Endodermal cell (in vitro differentiated cells): ENCODE measurements at regions not wholly inside any gene's neighbourhood (a gene's known extent, or its start where the extent isn't known, plus 50 kb on each side); places are given as distances from the start of the nearest gene placed in this dataset.
"Not testable (repeated sequence)": the region's sequence is repeated elsewhere in the genome, so short reads cannot be mapped to it uniquely, and the experiment has no call there.

ENCODE experiments used
- DNase-seq: peaks from one replicate; pipeline ENCODE4 v3.0.0-alpha.2; 2017
- H3K27ac ChIP-seq: 2 replicates; pipeline ENCODE4 v1.5.1; 2013; ENCODE audit warnings: mild to moderate bottlenecking, low read depth, low read length, moderate library complexity
- H3K27me3 ChIP-seq: 2 replicates; pipeline ENCODE4 v1.6.1; 2013; ENCODE audit warnings: mild to moderate bottlenecking, low read length, moderate library complexity; ENCODE audit not compliant: insufficient read depth, control insufficient read depth, poor library complexity, severe bottlenecking
- H3K36me3 ChIP-seq: 2 replicates; pipeline ENCODE4 v1.7.0; 2013; ENCODE audit warnings: mild to moderate bottlenecking, low read length, moderate library complexity; ENCODE audit not compliant: control insufficient read depth, insufficient read depth
- H3K4me1 ChIP-seq: one replicate; pipeline ENCODE4 v1.7.0; 2013; ENCODE audit warnings: low read length; ENCODE audit not compliant: control insufficient read depth, insufficient read depth
- H3K4me3 ChIP-seq: 2 replicates; pipeline ENCODE4 v1.5.1; 2013; ENCODE audit warnings: mild to moderate bottlenecking, low read length, moderate library complexity
- H3K9ac ChIP-seq: 2 replicates; pipeline ENCODE4 v1.6.1; 2013; ENCODE audit warnings: mild to moderate bottlenecking, low read length, moderate library complexity; ENCODE audit not compliant: poor library complexity, severe bottlenecking; ENCODE audit errors: extremely low read depth
- H3K9me3 ChIP-seq: 2 replicates; pipeline ENCODE4 v1.6.1; 2013; ENCODE audit warnings: mild to moderate bottlenecking, low read length, moderate library complexity; ENCODE audit not compliant: control insufficient read depth
- H3K27ac Mint-ChIP-seq: 2 replicates; pipeline ENCODE4 v1.8.0; 2020; ENCODE audit warnings: mixed read lengths
- H3K27me3 Mint-ChIP-seq: 2 replicates; pipeline ENCODE4 v1.8.0; 2021; ENCODE audit warnings: mild to moderate bottlenecking, mixed read lengths; ENCODE audit not compliant: insufficient read depth
- H3K36me3 Mint-ChIP-seq: 2 replicates; pipeline ENCODE4 v1.8.0; 2020; ENCODE audit warnings: low read depth, mixed read lengths
- H3K4me1 Mint-ChIP-seq: 2 replicates; pipeline ENCODE4 v1.8.0; 2020; ENCODE audit warnings: mixed read lengths
- H3K4me3 Mint-ChIP-seq: 2 replicates; pipeline ENCODE4 v1.8.0; 2020; ENCODE audit warnings: mild to moderate bottlenecking, moderate library complexity, mixed read lengths
- H3K9me3 Mint-ChIP-seq: 2 replicates; pipeline ENCODE4 v1.8.0; 2020; ENCODE audit warnings: mild to moderate bottlenecking, mixed read lengths
- CTCF ChIP-seq: fragments of 200-600 bp; sonication (generic); conservative IDR thresholded peaks from 2 replicates; pipeline ENCODE4 v1.5.0; 2021; ENCODE audit warnings: antibody characterized with exemption, mild to moderate bottlenecking
- WGBS, 2 experiments: methylation state at CpG; one replicate each; pipeline versions ENCODE4 v1.1.5 to v1.1.7; 2013; ENCODE audit warnings: missing lambda C conversion rate in 2 of 2, mixed read lengths in 1 of 2; ENCODE audit not compliant: insufficient coverage in 1 of 2, insufficient read length in 1 of 2; 5-methylcytosine and 5-hydroxymethylcytosine counted together

DNA sequence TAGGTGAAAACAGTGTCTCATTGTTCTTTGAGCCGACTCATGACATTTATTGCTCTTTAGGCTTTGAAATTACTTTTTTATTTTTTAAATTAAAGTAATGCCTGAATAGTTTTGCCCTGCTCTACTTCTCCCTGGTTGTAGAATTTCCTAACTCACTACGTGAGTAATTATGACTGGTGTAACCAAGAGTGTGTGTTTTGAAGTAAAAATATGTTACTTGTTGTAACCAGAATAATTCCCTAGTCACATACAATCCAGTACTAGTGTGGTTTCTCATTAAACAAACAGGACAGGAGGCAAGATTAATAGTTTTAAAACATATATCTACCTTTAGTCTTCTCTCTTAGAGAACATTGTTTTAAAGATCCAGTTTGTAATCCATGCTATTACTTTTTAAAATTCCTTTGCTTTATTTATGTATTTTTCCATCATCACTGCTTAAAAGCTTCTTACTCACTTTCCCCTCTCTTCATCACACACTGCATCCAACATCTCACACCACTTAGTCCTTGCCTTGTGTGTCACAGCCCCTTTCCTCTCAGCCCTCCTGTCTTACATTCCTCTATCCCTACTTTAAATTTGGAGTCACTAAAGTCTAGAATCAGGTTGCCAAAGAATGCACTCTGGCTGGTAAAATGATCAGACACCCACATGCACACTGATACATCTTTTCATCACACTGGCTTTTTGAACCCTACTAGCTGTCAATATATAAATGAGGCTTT lies 219.7 kb downstream of the WNT5A start:
- Mint-ChIP-seq H3K9me3 (peaks cover 3% of the 10 kb centered on the region), H3K4me1 (peaks cover 2% of the 10 kb centered on the region), H3K27me3 (no peaks in the 10 kb centered on the region), H3K4me3 (no peak overlapping the region), H3K27ac (no peak overlapping the region), H3K36me3 (no peaks in the 10 kb centered on the region)
- H3K4me1 ChIP-seq, result no peaks in the 10 kb centered on the region
- H3K9me3 ChIP-seq, result no peaks in the 10 kb centered on the region
- no peak overlapping the region for H3K27ac ChIP-seq
- H3K4me3 ChIP-seq, result no peak overlapping the region
- WGBS, 2 experiments, result 94% methylated on average over 2 of the region's 2 CpGs; no CpG with 5 or more reads in 1 of the 2 experiments
- H3K36me3 ChIP-seq, result no peaks in the 10 kb centered on the region
- DNase-seq, result no peak
- no peak for TF ChIP-seq CTCF
- no peaks in the 10 kb centered on the region for H3K27me3 ChIP-seq
- H3K9ac ChIP-seq, result no peak overlapping the region

DNA sequence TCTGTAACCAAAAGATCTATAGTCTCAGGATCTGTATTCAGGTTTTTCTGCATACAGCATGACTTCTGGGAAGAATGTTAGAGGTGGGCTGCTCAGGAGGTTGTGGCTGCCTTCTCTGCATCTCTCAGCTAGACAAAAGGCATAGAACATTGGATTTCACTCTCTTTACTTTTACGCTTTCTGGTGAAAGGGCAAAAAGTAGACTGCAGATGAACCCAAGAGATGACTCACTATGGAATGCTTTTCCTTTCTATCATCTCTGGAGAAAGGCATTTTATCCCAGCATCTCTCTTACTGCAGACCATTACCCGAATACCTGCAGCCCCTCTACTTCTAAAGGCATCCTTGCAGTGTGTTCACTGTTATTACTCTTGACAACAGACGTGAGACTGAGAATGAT lies 222.2 kb downstream of the WNT5A start:
- WGBS, 2 experiments, result 93 to 97% methylated on average over 3 of the region's 3 CpGs
- no peak overlapping the region for H3K27ac Mint-ChIP-seq
- no peaks in the 10 kb centered on the region for H3K4me1 Mint-ChIP-seq
- peaks cover 2% of the 10 kb centered on the region for H3K27me3 Mint-ChIP-seq
- no peak for DNase-seq
- TF ChIP-seq CTCF, result no peak
- no peak overlapping the region for H3K4me3 ChIP-seq
- no peak overlapping the region for H3K9ac ChIP-seq
- no peaks in the 10 kb centered on the region for H3K27me3 ChIP-seq
- H3K9me3 ChIP-seq, result no peaks in the 10 kb centered on the region
- H3K36me3 Mint-ChIP-seq, result no peaks in the 10 kb centered on the region
- H3K4me3 Mint-ChIP-seq, result no peak overlapping the region
- H3K27ac ChIP-seq, result no peak overlapping the region
- H3K4me1 ChIP-seq, result no peaks in the 10 kb centered on the region
- peaks cover 10% of the 10 kb centered on the region for H3K9me3 Mint-ChIP-seq
- H3K36me3 ChIP-seq, result no peaks in the 10 kb centered on the region

GRCh38 chr3:55252921-55253320 lies 234.2 kb downstream of the WNT5A start:
- Histone ChIP-seq H3K9ac (no peak overlapping the region), H3K9me3 (no peaks in the 10 kb centered on the region), H3K4me3 (no peak overlapping the region), H3K36me3 (no peaks in the 10 kb centered on the region), H3K4me1 (no peaks in the 10 kb centered on the region), H3K27ac (no peak overlapping the region), H3K27me3 (no peaks in the 10 kb centered on the region)
- DNase-seq, result no peak
- H3K4me3 Mint-ChIP-seq, result no peak overlapping the region
- H3K27me3 Mint-ChIP-seq, result no peaks in the 10 kb centered on the region
- peaks cover 3% of the 10 kb centered on the region for H3K36me3 Mint-ChIP-seq
- no peak overlapping the region for H3K27ac Mint-ChIP-seq
- no peak for TF ChIP-seq CTCF
- H3K4me1 Mint-ChIP-seq, result no peaks in the 10 kb centered on the region
- H3K9me3 Mint-ChIP-seq, result peaks cover 31% of the 10 kb centered on the region

DNA sequence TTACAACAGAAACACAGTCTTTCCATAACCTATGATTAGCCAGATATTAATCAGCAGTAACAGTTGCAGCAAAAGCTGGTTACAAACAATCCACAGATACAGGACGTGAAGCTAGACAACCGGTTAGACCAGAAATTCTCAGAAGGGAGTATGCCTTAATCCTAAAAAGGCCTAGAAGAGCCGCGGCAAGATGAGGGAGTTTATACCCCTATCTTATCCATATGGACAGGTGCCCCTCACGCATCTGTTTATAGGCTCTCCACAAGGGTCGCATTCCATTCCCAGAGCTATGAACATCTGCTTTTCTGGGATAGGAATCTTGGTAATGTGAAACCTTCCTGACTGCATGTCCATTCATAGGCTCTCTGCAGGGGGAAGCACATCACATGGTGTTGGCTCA lies 237.9 kb downstream of the WNT5A start:
- H3K36me3 Mint-ChIP-seq, H3K4me1 ChIP-seq, H3K9ac ChIP-seq, DNase-seq, H3K4me3 Mint-ChIP-seq, H3K4me3 ChIP-seq, H3K4me1 Mint-ChIP-seq, H3K27me3 ChIP-seq, H3K27ac Mint-ChIP-seq, H3K9me3 ChIP-seq, H3K36me3 ChIP-seq, H3K27me3 Mint-ChIP-seq, H3K27ac ChIP-seq: not testable (repeated sequence)
- H3K9me3 Mint-ChIP-seq, result peaks cover 33% of the 10 kb centered on the region
- WGBS, 2 experiments, result 90 to 94% methylated on average over 4 to 6 of the region's 6 CpGs
